ENCODE measurements at regions not wholly inside any gene's neighbourhood (a gene's known extent, or its start where the extent isn't known, plus 50 kb on each side); places are given as distances from the start of the nearest gene placed in this dataset.

- TF ChIP-seq, protein P1, sequence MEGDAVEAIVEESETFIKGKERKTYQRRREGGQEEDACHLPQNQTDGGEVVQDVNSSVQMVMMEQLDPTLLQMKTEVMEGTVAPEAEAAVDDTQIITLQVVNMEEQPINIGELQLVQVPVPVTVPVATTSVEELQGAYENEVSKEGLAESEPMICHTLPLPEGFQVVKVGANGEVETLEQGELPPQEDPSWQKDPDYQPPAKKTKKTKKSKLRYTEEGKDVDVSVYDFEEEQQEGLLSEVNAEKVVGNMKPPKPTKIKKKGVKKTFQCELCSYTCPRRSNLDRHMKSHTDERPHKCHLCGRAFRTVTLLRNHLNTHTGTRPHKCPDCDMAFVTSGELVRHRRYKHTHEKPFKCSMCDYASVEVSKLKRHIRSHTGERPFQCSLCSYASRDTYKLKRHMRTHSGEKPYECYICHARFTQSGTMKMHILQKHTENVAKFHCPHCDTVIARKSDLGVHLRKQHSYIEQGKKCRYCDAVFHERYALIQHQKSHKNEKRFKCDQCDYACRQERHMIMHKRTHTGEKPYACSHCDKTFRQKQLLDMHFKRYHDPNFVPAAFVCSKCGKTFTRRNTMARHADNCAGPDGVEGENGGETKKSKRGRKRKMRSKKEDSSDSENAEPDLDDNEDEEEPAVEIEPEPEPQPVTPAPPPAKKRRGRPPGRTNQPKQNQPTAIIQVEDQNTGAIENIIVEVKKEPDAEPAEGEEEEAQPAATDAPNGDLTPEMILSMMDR (IDR thresholded peaks at IDR 0.05; ENCODE audit: poor library complexity): no peak
- no peak for TF ChIP-seq EZH2 (IDR thresholded peaks at IDR 0.05; ENCODE audit: borderline replicate concordance)
Observed at GRCh38 chr16:64629622-64630021, 492.2 kb downstream of the CDH11 start.
